DND-41 (cell line): ENCODE measurements at regions not wholly inside any gene's neighbourhood (a gene's known extent, or its start where the extent isn't known, plus 50 kb on each side); places are given as distances from the start of the nearest gene placed in this dataset.
"Not testable (repeated sequence)": the region's sequence is repeated elsewhere in the genome, so short reads cannot be mapped to it uniquely, and the experiment has no call there.

Experiments used
- CTCF ChIP-seq: IDR thresholded peaks from 2 replicates; pipeline ENCODE4 v1.5.1; 2012; ENCODE audit warnings: borderline replicate concordance, low read length, moderate library complexity, mild to moderate bottlenecking; ENCODE audit not compliant: poor library complexity, severe bottlenecking; ENCODE audit errors: extremely low read depth
- EZH2 ChIP-seq: IDR thresholded peaks from 3 replicates; pipeline ENCODE4 v1.6.1; 2012; ENCODE audit warnings: borderline replicate concordance, low read depth, mild to moderate bottlenecking, moderate library complexity, low read length, inconsistent platforms; ENCODE audit not compliant: severe bottlenecking

DNA sequence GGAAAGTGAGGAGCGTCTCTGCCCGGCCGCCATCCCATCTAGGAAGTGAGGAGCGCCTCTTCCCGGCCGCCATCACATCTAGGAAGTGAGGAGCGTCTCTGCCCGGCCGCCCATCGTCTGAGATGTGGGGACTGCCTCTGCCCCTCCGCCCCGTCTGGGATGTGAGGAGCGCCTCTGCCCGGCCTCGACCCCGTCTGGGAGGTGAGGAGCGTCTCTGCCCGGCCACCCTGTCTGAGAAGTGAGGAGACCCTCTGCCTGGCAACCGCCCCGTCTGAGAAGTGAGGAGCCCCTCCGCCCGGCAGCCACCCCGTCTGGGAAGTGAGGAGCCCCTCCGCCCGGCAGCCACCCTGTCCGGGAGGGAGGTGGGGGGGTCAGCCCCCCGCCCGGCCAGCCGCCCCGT, 70.7 kb downstream of the LSMEM1 start:
- not testable (repeated sequence) for TF ChIP-seq CTCF, EZH2
